SK-N-SH (cell line): ENCODE measurements at regions not wholly inside any gene's neighbourhood (a gene's known extent, or its start where the extent isn't known, plus 50 kb on each side); places are given as distances from the start of the nearest gene placed in this dataset.

Source experiments
- CTCF ChIA-PET: fragments of 300-600, 350-600 bp; formaldehyde crosslinking; extraction: SDS; loops from one replicate; lab custom pipeline; 2021; lab: Yijun Ruan, JAX
- POLR2A ChIA-PET: fragments of 350-600 bp; sonication (Branson Sonifier 250); formaldehyde crosslinking; extraction: SDS; loops from one replicate; lab custom pipeline; 2020; ENCODE audit warnings: antibody characterized with exemption, inconsistent platforms; lab: Yijun Ruan, JAX
- DNase-seq: peaks from one replicate; pipeline ENCODE4 v3.0.0; 2012
- H2AFZ ChIP-seq: fragments of 200-600 bp; sonication (generic); 2 replicates; pipeline ENCODE4 v1.8.1; 2016; ENCODE audit warnings: antibody characterized with exemption, mild to moderate bottlenecking, low read depth
- H3F3A ChIP-seq: fragments of 200-600 bp; sonication (generic); replicated peaks from 2 replicates; pipeline ENCODE3; 2016; ENCODE audit warnings: antibody characterized with exemption, mild to moderate bottlenecking; ENCODE audit not compliant: insufficient read depth
- H3K27ac ChIP-seq, 2 experiments: fragments of 200-500 bp in 1 of 2; fragments of 200-600 bp in 1 of 2; sonication (Bioruptor generic) in 1 of 2; sonication (generic), shearing (Covaris generic) in 1 of 2; 2 replicates each; pipeline versions ENCODE4 v1.5.1 to v1.6.1; 2014 to 2016; ENCODE audit warnings: low read depth in 2 of 2, inconsistent platforms in 1 of 2, low read length in 1 of 2, mild to moderate bottlenecking in 1 of 2, mixed read lengths in 1 of 2
- H3K27me3 ChIP-seq: fragments of 200-600 bp; sonication (generic), shearing (Covaris generic); 2 replicates; pipeline ENCODE4 v1.6.1; 2016; ENCODE audit warnings: mixed run types; ENCODE audit not compliant: insufficient read depth
- H3K36me3 ChIP-seq, 2 experiments: fragments of 200-500 bp in 1 of 2; fragments of 200-600 bp in 1 of 2; sonication (Bioruptor generic) in 1 of 2; sonication (generic) in 1 of 2; replicated peaks in 1 of 2; 2 replicates each; pipeline versions ENCODE3 to v1.5.1; 2014 to 2016; ENCODE audit warnings: low read length in 1 of 2, mild to moderate bottlenecking in 1 of 2; ENCODE audit not compliant: insufficient read depth in 2 of 2, control insufficient read depth in 1 of 2
- H3K4me1 ChIP-seq, 2 experiments: fragments of 200-500 bp in 1 of 2; fragments of 200-600 bp in 1 of 2; sonication (Bioruptor generic) in 1 of 2; sonication (generic), shearing (Covaris generic) in 1 of 2; 2 replicates each; pipeline versions ENCODE4 v1.5.1 to v1.6.1; 2014 to 2016; ENCODE audit warnings: low read depth in 1 of 2, low read length in 1 of 2, mixed run types in 1 of 2; ENCODE audit not compliant: insufficient read depth in 2 of 2, control insufficient read depth in 1 of 2
- H3K4me2 ChIP-seq: fragments of 200-600 bp; sonication (generic), shearing (Covaris generic); 2 replicates; pipeline ENCODE4 v1.6.1; 2017; ENCODE audit warnings: mixed run types
- H3K4me3 ChIP-seq, 2 experiments: fragments of 200-500 bp in 1 of 2; fragments of 200-600 bp in 1 of 2; sonication (Bioruptor generic) in 1 of 2; sonication (generic), shearing (Covaris generic) in 1 of 2; 2 replicates each; pipeline versions ENCODE4 v1.5.1 to v1.8.1; 2014 to 2016; ENCODE audit warnings: low read depth in 2 of 2, inconsistent platforms in 1 of 2, low read length in 1 of 2, mild to moderate bottlenecking in 1 of 2, mixed read lengths in 1 of 2, moderate library complexity in 1 of 2
- H3K79me2 ChIP-seq: fragments of 200-600 bp; sonication (generic); 2 replicates; pipeline ENCODE4 v1.8.1; 2017; ENCODE audit warnings: mild to moderate bottlenecking; ENCODE audit not compliant: insufficient read depth
- H3K9ac ChIP-seq: fragments of 200-600 bp; sonication (generic); 2 replicates; pipeline ENCODE4 v1.6.1; 2017; ENCODE audit warnings: mixed run types
- H3K9me2 ChIP-seq: fragments of 200-600 bp; sonication (generic); 2 replicates; pipeline ENCODE4 v1.6.1; 2017; ENCODE audit warnings: mixed run types
- H3K9me3 ChIP-seq: fragments of 200-600 bp; sonication (generic); 2 replicates; pipeline ENCODE4 v1.6.1; 2017; ENCODE audit warnings: mixed run types, mild to moderate bottlenecking, moderate library complexity
- H4K20me1 ChIP-seq: fragments of 200-600 bp; sonication (generic); 2 replicates; pipeline ENCODE4 v1.6.1; 2017; ENCODE audit warnings: mild to moderate bottlenecking, mixed run types; ENCODE audit not compliant: insufficient read depth
- ELF1 ChIP-seq: IDR thresholded peaks from 2 replicates; pipeline ENCODE4 v1.4.0; 2012
- EP300 ChIP-seq, 2 experiments: IDR thresholded peaks; 2 replicates each; pipeline versions ENCODE4 v1.4.0 to v1.6.1; 2012; ENCODE audit warnings: borderline replicate concordance in 1 of 2, low read depth in 1 of 2, low read length in 1 of 2
- EZH2phosphoT487 ChIP-seq: fragments of 200-600 bp; sonication (generic); IDR thresholded peaks from 2 replicates; pipeline ENCODE4 v1.6.1; 2017; ENCODE audit warnings: low read depth, mixed run types, mild to moderate bottlenecking, antibody characterized with exemption, moderate library complexity, borderline replicate concordance
- GABPA ChIP-seq: IDR thresholded peaks from 2 replicates; pipeline ENCODE4 v1.4.0; 2012; ENCODE audit warnings: low read depth, mild to moderate bottlenecking
- GATA2 ChIP-seq: sonication (generic); formaldehyde crosslinking; IDR thresholded peaks from 2 replicates; pipeline ENCODE4 v1.5.0; 2020; ENCODE audit warnings: mild to moderate bottlenecking, missing genetic modification reagents
- MXI1 ChIP-seq: IDR thresholded peaks from 2 replicates; pipeline ENCODE4 v1.6.1; 2012; ENCODE audit warnings: mild to moderate bottlenecking, low read depth, low read length, improper control_type of control experiment
- NFIC ChIP-seq: IDR thresholded peaks from 2 replicates; pipeline ENCODE4 v1.4.0; 2012; ENCODE audit warnings: borderline replicate concordance
- NRF1 ChIP-seq: IDR thresholded peaks from 2 replicates; pipeline ENCODE4 v1.6.1; 2012; ENCODE audit warnings: low read depth, mild to moderate bottlenecking, low read length
- POLR2AphosphoS5 ChIP-seq: IDR thresholded peaks from 2 replicates; pipeline ENCODE4 v1.6.1; 2012; ENCODE audit warnings: low read depth, low read length
- RAD21 ChIP-seq: IDR thresholded peaks from 2 replicates; pipeline ENCODE4 v1.6.1; 2012; ENCODE audit warnings: mild to moderate bottlenecking, low read length
- RCOR1 ChIP-seq: fragments of 150-350 bp; IDR thresholded peaks from 2 replicates; pipeline ENCODE4 v1.6.1; 2017; ENCODE audit warnings: antibody characterized with exemption, low read length
- RFX5 ChIP-seq: IDR thresholded peaks from 2 replicates; pipeline ENCODE4 v1.6.1; 2012; ENCODE audit warnings: mild to moderate bottlenecking, improper control_type of control experiment, low read length
- RXRA ChIP-seq: IDR thresholded peaks from 2 replicates; pipeline ENCODE4 v1.4.0; 2012; ENCODE audit warnings: low read depth, mild to moderate bottlenecking, borderline replicate concordance
- SIN3A ChIP-seq: IDR thresholded peaks from 2 replicates; pipeline ENCODE4 v1.6.1; 2012; ENCODE audit warnings: low read depth, mild to moderate bottlenecking, low read length, moderate library complexity, borderline replicate concordance
- TCF12 ChIP-seq: IDR thresholded peaks from 2 replicates; pipeline ENCODE4 v1.4.0; 2012
- TEAD4 ChIP-seq: IDR thresholded peaks from 2 replicates; pipeline ENCODE4 v1.4.0; 2012; ENCODE audit warnings: mild to moderate bottlenecking, borderline replicate concordance; ENCODE audit not compliant: insufficient read depth
- YY1 ChIP-seq: IDR thresholded peaks from 2 replicates; pipeline ENCODE4 v1.4.0; 2012; ENCODE audit warnings: low read depth, mild to moderate bottlenecking
- WGBS: methylation state at CpG from one replicate; pipeline ENCODE4 v1.1.6; 2017; ENCODE audit warnings: low lambda C conversion rate; 5-methylcytosine and 5-hydroxymethylcytosine counted together
- TF ChIP-seq, protein P1 (sequence below): IDR thresholded peaks from 2 replicates; pipeline ENCODE4; 2012
- TF ChIP-seq, protein P2 (sequence below): fragments of 150-350 bp; IDR thresholded peaks from 2 replicates; pipeline ENCODE4 v1.6.1; 2016; ENCODE audit warnings: mild to moderate bottlenecking, low read depth, low read length
- TF ChIP-seq, protein P3 (sequence below): IDR thresholded peaks from 2 replicates; pipeline ENCODE4 v1.6.1; 2012; ENCODE audit warnings: mild to moderate bottlenecking, low read depth, low read length, moderate library complexity
- TF ChIP-seq, protein P4 (sequence below): fragments of 150-350 bp; IDR thresholded peaks from 2 replicates; pipeline ENCODE4 v1.6.1; 2017; ENCODE audit warnings: antibody characterized with exemption, low read length, low read depth, borderline replicate concordance
- TF ChIP-seq, protein P5 (sequence below): fragments of 200-600 bp; sonication (generic); IDR thresholded peaks from 2 replicates; pipeline ENCODE4 v1.6.1; 2017; ENCODE audit warnings: antibody characterized with exemption, mild to moderate bottlenecking, moderate library complexity

DNA sequence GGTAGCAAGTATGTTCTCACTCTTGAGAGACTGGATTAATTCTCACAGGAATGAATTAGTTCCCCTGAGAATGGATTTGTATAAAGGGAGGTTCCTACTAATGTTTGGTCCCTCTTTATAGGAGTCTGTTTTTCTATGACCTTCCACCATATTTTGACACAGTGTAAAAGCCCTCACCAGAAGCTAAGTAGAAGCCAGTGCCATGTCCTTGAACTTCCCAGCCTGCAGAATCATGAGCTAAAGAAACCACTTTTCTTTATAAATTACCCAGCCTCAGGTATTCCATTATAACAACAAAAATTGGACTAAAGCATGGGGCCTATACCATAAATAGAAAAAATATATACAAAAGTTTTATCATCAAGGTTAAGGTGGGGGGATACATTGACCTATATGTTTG lies 227.9 kb upstream of the DTNA start (continued):
- TF ChIP-seq EP300 (IDR thresholded peaks at IDR 0.05; ENCODE audit: borderline replicate concordance in 1 of 2, low read depth in 1 of 2, low read length in 1 of 2) (no peak), NFIC (no peak), SIN3A (no peak), RAD21 (no peak), YY1 (no peak), RXRA (no peak), ELF1 (no peak), POLR2AphosphoS5 (no peak), TEAD4 (no peak), MXI1 (no peak)
- TF ChIP-seq, protein P1, sequence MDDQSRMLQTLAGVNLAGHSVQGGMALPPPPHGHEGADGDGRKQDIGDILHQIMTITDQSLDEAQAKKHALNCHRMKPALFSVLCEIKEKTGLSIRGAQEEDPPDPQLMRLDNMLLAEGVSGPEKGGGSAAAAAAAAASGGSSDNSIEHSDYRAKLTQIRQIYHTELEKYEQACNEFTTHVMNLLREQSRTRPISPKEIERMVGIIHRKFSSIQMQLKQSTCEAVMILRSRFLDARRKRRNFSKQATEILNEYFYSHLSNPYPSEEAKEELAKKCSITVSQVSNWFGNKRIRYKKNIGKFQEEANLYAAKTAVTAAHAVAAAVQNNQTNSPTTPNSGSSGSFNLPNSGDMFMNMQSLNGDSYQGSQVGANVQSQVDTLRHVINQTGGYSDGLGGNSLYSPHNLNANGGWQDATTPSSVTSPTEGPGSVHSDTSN = no peak
- TF ChIP-seq, protein P2, sequence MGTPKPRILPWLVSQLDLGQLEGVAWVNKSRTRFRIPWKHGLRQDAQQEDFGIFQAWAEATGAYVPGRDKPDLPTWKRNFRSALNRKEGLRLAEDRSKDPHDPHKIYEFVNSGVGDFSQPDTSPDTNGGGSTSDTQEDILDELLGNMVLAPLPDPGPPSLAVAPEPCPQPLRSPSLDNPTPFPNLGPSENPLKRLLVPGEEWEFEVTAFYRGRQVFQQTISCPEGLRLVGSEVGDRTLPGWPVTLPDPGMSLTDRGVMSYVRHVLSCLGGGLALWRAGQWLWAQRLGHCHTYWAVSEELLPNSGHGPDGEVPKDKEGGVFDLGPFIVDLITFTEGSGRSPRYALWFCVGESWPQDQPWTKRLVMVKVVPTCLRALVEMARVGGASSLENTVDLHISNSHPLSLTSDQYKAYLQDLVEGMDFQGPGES = no peak

DNA sequence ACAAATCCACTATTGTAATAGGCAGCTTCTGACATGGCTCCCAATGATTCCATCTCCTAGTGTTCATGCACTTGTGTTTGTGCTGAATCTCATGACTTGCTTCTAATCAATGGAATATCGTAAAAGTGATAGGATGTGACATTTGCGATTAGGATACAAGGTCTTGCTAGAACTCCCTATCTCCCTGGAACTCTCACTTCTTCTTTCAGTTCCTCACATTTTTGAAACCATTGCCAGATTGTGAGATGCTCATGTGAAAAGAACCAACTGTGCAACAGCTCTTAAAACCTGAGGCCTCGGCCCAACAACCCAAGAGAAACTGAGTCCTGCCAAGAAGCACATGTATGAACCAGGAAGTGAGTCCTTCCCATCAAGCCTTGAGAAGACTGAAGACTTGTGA lies 226.9 kb upstream of the DTNA start:
- Histone ChIP-seq H2AFZ (no peak overlapping the region), H3F3A (no peaks in the 10 kb centered on the region), H3K27me3 (no peaks in the 10 kb centered on the region), H3K4me3 (no peak overlapping the region), H3K9me2 (no peaks in the 10 kb centered on the region), H3K79me2 (no peaks in the 10 kb centered on the region), H4K20me1 (no peaks in the 10 kb centered on the region), H3K27ac (no peak overlapping the region), H3K9ac (no peak overlapping the region), H3K4me2 (no peak overlapping the region), H3K36me3 (no peaks in the 10 kb centered on the region), H3K4me1 (no peaks in the 10 kb centered on the region), H3K9me3 (no peaks in the 10 kb centered on the region)
- ChIA-PET POLR2A (no interaction called here), CTCF (no interaction called here)
- no peak for DNase-seq
- 45% methylated on average over 3 of the region's 3 CpGs for WGBS
- TF ChIP-seq POLR2AphosphoS5 = no peak
- no peak for TF ChIP-seq SIN3A
- no peak for TF ChIP-seq RXRA
- TF ChIP-seq, protein P3, sequence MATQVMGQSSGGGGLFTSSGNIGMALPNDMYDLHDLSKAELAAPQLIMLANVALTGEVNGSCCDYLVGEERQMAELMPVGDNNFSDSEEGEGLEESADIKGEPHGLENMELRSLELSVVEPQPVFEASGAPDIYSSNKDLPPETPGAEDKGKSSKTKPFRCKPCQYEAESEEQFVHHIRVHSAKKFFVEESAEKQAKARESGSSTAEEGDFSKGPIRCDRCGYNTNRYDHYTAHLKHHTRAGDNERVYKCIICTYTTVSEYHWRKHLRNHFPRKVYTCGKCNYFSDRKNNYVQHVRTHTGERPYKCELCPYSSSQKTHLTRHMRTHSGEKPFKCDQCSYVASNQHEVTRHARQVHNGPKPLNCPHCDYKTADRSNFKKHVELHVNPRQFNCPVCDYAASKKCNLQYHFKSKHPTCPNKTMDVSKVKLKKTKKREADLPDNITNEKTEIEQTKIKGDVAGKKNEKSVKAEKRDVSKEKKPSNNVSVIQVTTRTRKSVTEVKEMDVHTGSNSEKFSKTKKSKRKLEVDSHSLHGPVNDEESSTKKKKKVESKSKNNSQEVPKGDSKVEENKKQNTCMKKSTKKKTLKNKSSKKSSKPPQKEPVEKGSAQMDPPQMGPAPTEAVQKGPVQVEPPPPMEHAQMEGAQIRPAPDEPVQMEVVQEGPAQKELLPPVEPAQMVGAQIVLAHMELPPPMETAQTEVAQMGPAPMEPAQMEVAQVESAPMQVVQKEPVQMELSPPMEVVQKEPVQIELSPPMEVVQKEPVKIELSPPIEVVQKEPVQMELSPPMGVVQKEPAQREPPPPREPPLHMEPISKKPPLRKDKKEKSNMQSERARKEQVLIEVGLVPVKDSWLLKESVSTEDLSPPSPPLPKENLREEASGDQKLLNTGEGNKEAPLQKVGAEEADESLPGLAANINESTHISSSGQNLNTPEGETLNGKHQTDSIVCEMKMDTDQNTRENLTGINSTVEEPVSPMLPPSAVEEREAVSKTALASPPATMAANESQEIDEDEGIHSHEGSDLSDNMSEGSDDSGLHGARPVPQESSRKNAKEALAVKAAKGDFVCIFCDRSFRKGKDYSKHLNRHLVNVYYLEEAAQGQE = no peak
- TF ChIP-seq, protein P4, sequence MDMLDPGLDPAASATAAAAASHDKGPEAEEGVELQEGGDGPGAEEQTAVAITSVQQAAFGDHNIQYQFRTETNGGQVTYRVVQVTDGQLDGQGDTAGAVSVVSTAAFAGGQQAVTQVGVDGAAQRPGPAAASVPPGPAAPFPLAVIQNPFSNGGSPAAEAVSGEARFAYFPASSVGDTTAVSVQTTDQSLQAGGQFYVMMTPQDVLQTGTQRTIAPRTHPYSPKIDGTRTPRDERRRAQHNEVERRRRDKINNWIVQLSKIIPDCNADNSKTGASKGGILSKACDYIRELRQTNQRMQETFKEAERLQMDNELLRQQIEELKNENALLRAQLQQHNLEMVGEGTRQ = no peak
- TF ChIP-seq EP300 (IDR thresholded peaks at IDR 0.05; ENCODE audit: borderline replicate concordance in 1 of 2, low read depth in 1 of 2, low read length in 1 of 2) = no peak
- TF ChIP-seq RFX5 = no peak
- no peak for TF ChIP-seq NFIC
- TF ChIP-seq EZH2phosphoT487 = no peak
- TF ChIP-seq GABPA = no peak
- TF ChIP-seq RCOR1 = no peak
- TF ChIP-seq RAD21 = no peak
- no peak for TF ChIP-seq GATA2 (CRISPR knock-in tag)
- TF ChIP-seq, protein P2 = no peak
- no peak for TF ChIP-seq TCF12
- TF ChIP-seq NRF1 = no peak
- TF ChIP-seq, protein P5, sequence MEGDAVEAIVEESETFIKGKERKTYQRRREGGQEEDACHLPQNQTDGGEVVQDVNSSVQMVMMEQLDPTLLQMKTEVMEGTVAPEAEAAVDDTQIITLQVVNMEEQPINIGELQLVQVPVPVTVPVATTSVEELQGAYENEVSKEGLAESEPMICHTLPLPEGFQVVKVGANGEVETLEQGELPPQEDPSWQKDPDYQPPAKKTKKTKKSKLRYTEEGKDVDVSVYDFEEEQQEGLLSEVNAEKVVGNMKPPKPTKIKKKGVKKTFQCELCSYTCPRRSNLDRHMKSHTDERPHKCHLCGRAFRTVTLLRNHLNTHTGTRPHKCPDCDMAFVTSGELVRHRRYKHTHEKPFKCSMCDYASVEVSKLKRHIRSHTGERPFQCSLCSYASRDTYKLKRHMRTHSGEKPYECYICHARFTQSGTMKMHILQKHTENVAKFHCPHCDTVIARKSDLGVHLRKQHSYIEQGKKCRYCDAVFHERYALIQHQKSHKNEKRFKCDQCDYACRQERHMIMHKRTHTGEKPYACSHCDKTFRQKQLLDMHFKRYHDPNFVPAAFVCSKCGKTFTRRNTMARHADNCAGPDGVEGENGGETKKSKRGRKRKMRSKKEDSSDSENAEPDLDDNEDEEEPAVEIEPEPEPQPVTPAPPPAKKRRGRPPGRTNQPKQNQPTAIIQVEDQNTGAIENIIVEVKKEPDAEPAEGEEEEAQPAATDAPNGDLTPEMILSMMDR = no peak
